ENCODE measurements at regions not wholly inside any gene's neighbourhood (a gene's known extent, or its start where the extent isn't known, plus 50 kb on each side); places are given as distances from the start of the nearest gene placed in this dataset.

- TF ChIP-seq CTCF (IDR thresholded peaks at IDR 0.05) (no peak), POLR2A (IDR thresholded peaks at IDR 0.05) (no peak)
- no peak for DNase-seq (ENCODE audit: low spot score in 2 of 2)
- WGBS, 2 donors: 86 to 93% methylated on average over 3 of the region's 3 CpGs
- intact Hi-C loops (cut with DNase I; ENCODE audit: low total_unique reads): no loop called here
- H3K4me3 ChIP-seq (ENCODE audit: low read depth, poor library complexity, severe bottlenecking): no peak overlapping the region
Measured at GRCh38 chrX:108795240-108795639, 58.9 kb upstream of the IRS4 start.

Small RNA genes lying in the stretch of these regions (microRNA-seq; reads per million reads assigned to microRNA genes)
- 0 to 2.8 reads per million in 2 donors for gene MIR6087 (ENCODE audit: borderline number of aligned reads in 1 of 2, borderline replicate concordance in 2 of 2)
